HEK293 (cell line): ENCODE measurements at regions not wholly inside any gene's neighbourhood (a gene's known extent, or its start where the extent isn't known, plus 50 kb on each side); places are given as distances from the start of the nearest gene placed in this dataset.

Experiments
- PRDM10 ChIP-seq: fragments of 450-650 bp; formaldehyde crosslinking; IDR thresholded peaks from 2 replicates; pipeline ENCODE4 v1.5.1; 2016; ENCODE audit warnings: missing biosample characterization, missing genetic modification characterization
- PRDM2 ChIP-seq: fragments of 450-650 bp; formaldehyde crosslinking; IDR thresholded peaks from 2 replicates; pipeline ENCODE4 v1.5.1; 2016; ENCODE audit warnings: missing biosample characterization, missing genetic modification characterization, borderline replicate concordance
- REST ChIP-seq: fragments of 450-650 bp; formaldehyde crosslinking; IDR thresholded peaks from 2 replicates; pipeline ENCODE4 v1.5.1; 2016; ENCODE audit warnings: missing biosample characterization, missing genetic modification characterization
- ZNF529 ChIP-seq: fragments of 450-650 bp; formaldehyde crosslinking; IDR thresholded peaks from 2 replicates; pipeline ENCODE4 v1.5.1; 2017; ENCODE audit warnings: missing genetic modification characterization, missing biosample characterization; ENCODE audit not compliant: insufficient replicate concordance
- ZNF600 ChIP-seq: fragments of 450-650 bp; formaldehyde crosslinking; IDR thresholded peaks from 2 replicates; pipeline ENCODE4 v1.5.1; 2016; ENCODE audit warnings: missing biosample characterization, missing genetic modification characterization
- ZNF670 ChIP-seq: fragments of 450-650 bp; formaldehyde crosslinking; IDR thresholded peaks from 2 replicates; pipeline ENCODE4 v1.5.1; 2016; ENCODE audit warnings: missing biosample characterization, missing genetic modification characterization, low read depth
- ZNF768 ChIP-seq: fragments of 450-650 bp; formaldehyde crosslinking; IDR thresholded peaks from 2 replicates; pipeline ENCODE4 v1.5.1; 2018; ENCODE audit warnings: missing biosample characterization, mild to moderate bottlenecking, missing genetic modification characterization

DNA sequence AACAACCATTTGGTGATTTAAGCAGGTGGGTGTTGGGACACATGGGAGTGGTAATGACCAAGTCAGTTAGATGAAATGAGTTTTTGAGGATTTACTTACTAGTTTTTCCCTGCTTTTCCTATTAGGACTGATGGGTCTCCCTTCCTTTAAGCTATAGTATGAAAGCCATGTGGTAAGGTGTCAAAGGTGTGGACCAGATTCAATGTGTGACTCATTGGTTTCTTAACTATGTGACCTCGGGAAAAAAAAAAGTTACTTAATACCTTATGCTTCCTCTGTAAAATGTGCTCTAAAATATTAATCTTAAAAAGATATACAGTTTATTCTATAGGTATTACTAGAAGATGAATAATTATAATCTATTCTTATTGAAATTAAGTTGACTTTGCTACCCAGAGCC is 93.7 kb downstream of the DUSP10 start (continued):
- TF ChIP-seq PRDM10 (tag by site-specific recombination) = no peak
- no peak for TF ChIP-seq ZNF600
- no peak for TF ChIP-seq ZNF529 (tag by site-specific recombination)
- no peak for TF ChIP-seq PRDM2 (tag by site-specific recombination)
- TF ChIP-seq REST (tag by site-specific recombination) = no peak
- no peak for TF ChIP-seq ZNF670 (tag by site-specific recombination)
- no peak for TF ChIP-seq ZNF768 (tag by site-specific recombination)
